ENCODE measurements at regions not wholly inside any gene's neighbourhood (a gene's known extent, or its start where the extent isn't known, plus 50 kb on each side); places are given as distances from the start of the nearest gene placed in this dataset.

DNA sequence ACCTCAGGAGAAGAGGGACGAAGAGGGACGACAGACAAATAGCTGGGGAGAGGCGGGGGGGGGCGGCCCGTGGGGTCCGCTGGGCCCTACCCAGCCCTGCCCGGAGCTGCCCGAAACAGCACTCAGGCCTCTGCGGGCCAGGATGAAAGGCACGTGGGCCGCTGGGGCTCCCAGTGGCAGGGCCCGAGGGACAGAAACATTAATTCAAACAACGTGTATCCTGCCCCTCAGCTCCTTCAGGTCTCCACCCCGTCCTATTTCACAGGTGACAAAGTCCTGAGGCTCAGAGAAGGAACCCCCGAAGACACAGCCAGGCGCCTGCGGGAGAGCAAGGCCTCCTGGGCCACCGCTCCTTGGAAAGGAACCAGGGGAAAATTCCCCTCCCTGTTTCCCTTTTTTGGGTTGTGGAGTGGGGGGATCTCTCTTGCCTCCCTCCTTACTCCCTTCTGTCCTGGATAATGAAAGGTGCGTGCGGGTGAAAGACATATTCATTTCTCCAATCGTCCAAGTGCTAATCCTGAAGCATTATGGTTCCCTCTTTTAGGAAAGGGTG lies 93.3 kb downstream of the RNASET2 start:
- no peaks in the 10 kb centered on the region for H4K20me1 ChIP-seq (ENCODE audit: low read depth, low read length)
- no peak overlapping the region for H3K27ac ChIP-seq (ENCODE audit: low read depth, low read length)
- no peak overlapping the region for H2AFZ ChIP-seq (ENCODE audit: low read depth, low read length, severe bottlenecking)
- no peaks in the 10 kb centered on the region for H3F3A ChIP-seq (ENCODE audit: insufficient read depth)
- no peaks in the 10 kb centered on the region for H3K79me2 ChIP-seq (ENCODE audit: insufficient read depth, low read length)
- H3K9me3 ChIP-seq (ENCODE audit: insufficient read depth, low read length): no peaks in the 10 kb centered on the region
- no peak overlapping the region for H3K9ac ChIP-seq (ENCODE audit: low read length)
- TF ChIP-seq, protein P1, sequence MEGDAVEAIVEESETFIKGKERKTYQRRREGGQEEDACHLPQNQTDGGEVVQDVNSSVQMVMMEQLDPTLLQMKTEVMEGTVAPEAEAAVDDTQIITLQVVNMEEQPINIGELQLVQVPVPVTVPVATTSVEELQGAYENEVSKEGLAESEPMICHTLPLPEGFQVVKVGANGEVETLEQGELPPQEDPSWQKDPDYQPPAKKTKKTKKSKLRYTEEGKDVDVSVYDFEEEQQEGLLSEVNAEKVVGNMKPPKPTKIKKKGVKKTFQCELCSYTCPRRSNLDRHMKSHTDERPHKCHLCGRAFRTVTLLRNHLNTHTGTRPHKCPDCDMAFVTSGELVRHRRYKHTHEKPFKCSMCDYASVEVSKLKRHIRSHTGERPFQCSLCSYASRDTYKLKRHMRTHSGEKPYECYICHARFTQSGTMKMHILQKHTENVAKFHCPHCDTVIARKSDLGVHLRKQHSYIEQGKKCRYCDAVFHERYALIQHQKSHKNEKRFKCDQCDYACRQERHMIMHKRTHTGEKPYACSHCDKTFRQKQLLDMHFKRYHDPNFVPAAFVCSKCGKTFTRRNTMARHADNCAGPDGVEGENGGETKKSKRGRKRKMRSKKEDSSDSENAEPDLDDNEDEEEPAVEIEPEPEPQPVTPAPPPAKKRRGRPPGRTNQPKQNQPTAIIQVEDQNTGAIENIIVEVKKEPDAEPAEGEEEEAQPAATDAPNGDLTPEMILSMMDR (IDR thresholded peaks at IDR 0.05; ENCODE audit: insufficient read depth, low read length, poor library complexity, severe bottlenecking): no peak
- no peak for TF ChIP-seq EZH2phosphoT487 (conservative IDR thresholded peaks at IDR 0.05; ENCODE audit: low read length)
- no peaks in the 10 kb centered on the region for H3K9me2 ChIP-seq (replicated peaks; ENCODE audit: insufficient read depth, low read length)
- H3K4me3 ChIP-seq (ENCODE audit: insufficient read depth, low read length, poor library complexity, severe bottlenecking): no peak overlapping the region
- no peaks in the 10 kb centered on the region for H3K36me3 ChIP-seq (ENCODE audit: low read length)
- H3K27me3 ChIP-seq (ENCODE audit: low read length): no peaks in the 10 kb centered on the region
- no peak overlapping the region for H3K4me2 ChIP-seq (ENCODE audit: low read depth, low read length, poor library complexity, severe bottlenecking)

DNA sequence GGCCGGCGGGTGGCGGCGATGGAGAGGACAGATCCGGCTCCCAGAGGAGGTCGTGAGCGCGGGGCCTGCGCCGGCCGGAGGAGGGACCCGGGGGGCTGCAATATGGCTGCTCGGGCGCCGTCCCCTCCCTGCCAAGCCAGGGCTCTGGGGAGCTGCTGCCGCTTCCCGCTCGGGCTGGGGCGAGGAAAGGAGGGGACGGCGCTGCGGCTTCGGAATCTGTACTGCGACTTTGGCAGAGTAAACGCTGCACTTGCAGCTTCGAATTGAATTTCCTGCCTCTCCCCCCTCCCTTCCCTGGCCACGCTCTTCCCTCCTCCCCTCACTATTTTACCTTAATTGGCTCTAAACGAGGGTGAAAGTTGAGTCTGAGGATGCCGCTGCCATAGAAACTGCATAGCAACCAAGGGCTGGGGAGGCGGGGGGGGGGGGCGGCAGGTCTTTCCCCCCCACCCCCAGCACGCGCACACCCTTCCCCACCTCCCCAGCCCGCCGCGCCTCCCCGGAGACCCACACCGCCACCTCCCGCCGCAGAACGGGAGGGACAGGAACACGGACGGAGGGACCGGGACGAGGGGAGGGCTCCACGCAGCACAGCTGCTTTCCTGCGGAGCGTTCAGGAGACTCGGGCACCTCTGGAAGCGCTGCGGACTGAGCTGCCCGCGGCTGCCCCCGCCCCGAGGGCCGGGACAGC lies 93.9 kb downstream of the RNASET2 start:
- Histone ChIP-seq H3K4me2 (ENCODE audit: low read depth, low read length, poor library complexity, severe bottlenecking) (no peak overlapping the region), H3F3A (ENCODE audit: insufficient read depth) (no peaks in the 10 kb centered on the region), H3K79me2 (ENCODE audit: insufficient read depth, low read length) (no peaks in the 10 kb centered on the region), H3K27ac (ENCODE audit: low read depth, low read length) (no peak overlapping the region), H3K9me2 (replicated peaks; ENCODE audit: insufficient read depth, low read length) (no peaks in the 10 kb centered on the region), H2AFZ (ENCODE audit: low read depth, low read length, severe bottlenecking) (no peak overlapping the region), H3K27me3 (ENCODE audit: low read length) (no peaks in the 10 kb centered on the region), H3K9me3 (ENCODE audit: insufficient read depth, low read length) (no peaks in the 10 kb centered on the region), H3K4me3 (ENCODE audit: insufficient read depth, low read length, poor library complexity, severe bottlenecking) (no peak overlapping the region), H3K36me3 (ENCODE audit: low read length) (no peaks in the 10 kb centered on the region), H4K20me1 (ENCODE audit: low read depth, low read length) (no peaks in the 10 kb centered on the region), H3K9ac (ENCODE audit: low read length) (no peak overlapping the region)
- no peak for TF ChIP-seq EZH2phosphoT487 (conservative IDR thresholded peaks at IDR 0.05; ENCODE audit: low read length)
- TF ChIP-seq, protein P1 (IDR thresholded peaks at IDR 0.05; ENCODE audit: insufficient read depth, low read length, poor library complexity, severe bottlenecking): no peak

DNA sequence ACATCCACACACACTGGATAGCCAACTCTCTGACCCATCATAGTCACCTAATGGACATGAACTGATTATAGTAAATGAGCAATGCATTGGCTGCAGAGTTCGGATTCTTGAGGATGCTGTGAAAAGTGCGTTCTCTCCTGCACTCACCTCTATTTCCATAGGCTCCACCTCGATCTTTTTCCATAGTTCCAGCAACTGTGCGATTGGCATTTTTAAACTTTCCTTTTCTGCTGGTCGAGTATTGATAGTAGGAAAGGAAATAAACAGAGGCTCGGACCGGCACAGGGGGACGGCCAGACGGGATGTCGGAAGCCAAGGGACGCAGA lies 94.4 kb downstream of the RNASET2 start:
- no peaks in the 10 kb centered on the region for H3K27me3 ChIP-seq (ENCODE audit: low read length)
- no peak overlapping the region for H2AFZ ChIP-seq (ENCODE audit: low read depth, low read length, severe bottlenecking)

More for the DNA sequence above, 94.4 kb downstream of the RNASET2 start:
- H3F3A ChIP-seq (ENCODE audit: insufficient read depth): no peaks in the 10 kb centered on the region
- no peaks in the 10 kb centered on the region for H3K9me3 ChIP-seq (ENCODE audit: insufficient read depth, low read length)
- H3K79me2 ChIP-seq (ENCODE audit: insufficient read depth, low read length): no peaks in the 10 kb centered on the region
- H4K20me1 ChIP-seq (ENCODE audit: low read depth, low read length): no peaks in the 10 kb centered on the region
- H3K36me3 ChIP-seq (ENCODE audit: low read length): no peaks in the 10 kb centered on the region
- no peak overlapping the region for H3K9ac ChIP-seq (ENCODE audit: low read length)
- TF ChIP-seq EZH2phosphoT487 (conservative IDR thresholded peaks at IDR 0.05; ENCODE audit: low read length): no peak
- TF ChIP-seq, protein P1 (IDR thresholded peaks at IDR 0.05; ENCODE audit: insufficient read depth, low read length, poor library complexity, severe bottlenecking): no peak
- no peak overlapping the region for H3K4me2 ChIP-seq (ENCODE audit: low read depth, low read length, poor library complexity, severe bottlenecking)
- H3K9me2 ChIP-seq (replicated peaks; ENCODE audit: insufficient read depth, low read length): no peaks in the 10 kb centered on the region
- H3K4me3 ChIP-seq (ENCODE audit: insufficient read depth, low read length, poor library complexity, severe bottlenecking): no peak overlapping the region
- no peak overlapping the region for H3K27ac ChIP-seq (ENCODE audit: low read depth, low read length)
